GM21529 (cell line): ENCODE measurements at regions not wholly inside any gene's neighbourhood (a gene's known extent, or its start where the extent isn't known, plus 50 kb on each side); places are given as distances from the start of the nearest gene placed in this dataset.
"Not testable (repeated sequence)": the region's sequence is repeated elsewhere in the genome, so short reads cannot be mapped to it uniquely, and the experiment has no call there.

ENCODE experiments used
- ATAC-seq: cut with Tn5 transposase; IDR thresholded peaks from one replicate; pipeline ENCODE4 v1.9.1; 2021; ENCODE audit not compliant: unreplicated experiment

GRCh38 chr3:162597226-162597625, 1100.6 kb downstream of the OTOL1 start:
- no peak for ATAC-seq

DNA sequence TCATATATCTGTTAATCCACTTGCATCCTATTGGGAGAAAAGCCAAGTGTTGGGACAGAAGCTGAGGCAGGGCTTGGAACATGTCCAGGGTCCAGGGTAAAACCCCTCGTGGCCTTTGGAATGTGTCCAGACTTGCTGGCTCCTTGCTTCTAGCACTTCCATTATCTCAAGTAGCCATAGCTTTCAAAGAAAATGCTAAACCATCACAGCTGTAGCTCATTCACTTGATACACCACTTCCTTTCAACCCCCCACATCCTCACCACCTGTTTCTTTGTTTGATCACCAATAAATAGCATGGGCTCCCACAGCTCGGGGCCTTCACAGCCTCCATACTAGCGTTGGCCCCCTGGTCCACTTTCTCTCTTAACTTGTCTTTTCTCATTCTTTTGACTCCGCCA, 1101.9 kb downstream of the OTOL1 start:
- ATAC-seq: not testable (repeated sequence)

- not testable (repeated sequence) for ATAC-seq
Measured at GRCh38 chr3:162599742-162600141, 1103.1 kb downstream of the OTOL1 start.

- no peak for ATAC-seq
Measured at GRCh38 chr3:162601101-162601670, 1104.6 kb downstream of the OTOL1 start.

- no peak for ATAC-seq
Measured at GRCh38 chr3:162602619-162603018, 1106.0 kb downstream of the OTOL1 start.

- ATAC-seq: no peak
Measured at GRCh38 chr3:162605651-162606204, 1109.1 kb downstream of the OTOL1 start.

DNA sequence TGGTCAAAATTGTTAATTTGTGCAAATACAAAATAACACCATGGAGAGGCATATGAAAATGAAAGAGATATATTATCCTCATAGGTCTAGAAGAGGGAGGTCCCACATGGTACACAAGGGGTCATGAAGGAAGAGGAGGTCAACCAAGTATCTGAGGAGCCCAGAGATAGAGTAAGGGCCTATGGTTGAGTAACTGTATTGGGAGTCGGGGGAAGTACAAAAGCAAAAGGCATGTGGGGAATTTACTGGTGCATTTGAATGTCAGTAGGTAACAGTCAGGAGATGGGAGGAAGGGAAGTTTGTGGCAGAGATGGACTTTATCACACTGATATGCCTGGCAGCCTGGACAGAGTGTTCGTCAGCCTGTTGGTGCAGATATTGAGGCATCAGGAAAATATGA, 1113.7 kb downstream of the OTOL1 start:
- ATAC-seq: no peak

- no peak for ATAC-seq
Measured at GRCh38 chr3:162612991-162613390, 1116.4 kb downstream of the OTOL1 start.

DNA sequence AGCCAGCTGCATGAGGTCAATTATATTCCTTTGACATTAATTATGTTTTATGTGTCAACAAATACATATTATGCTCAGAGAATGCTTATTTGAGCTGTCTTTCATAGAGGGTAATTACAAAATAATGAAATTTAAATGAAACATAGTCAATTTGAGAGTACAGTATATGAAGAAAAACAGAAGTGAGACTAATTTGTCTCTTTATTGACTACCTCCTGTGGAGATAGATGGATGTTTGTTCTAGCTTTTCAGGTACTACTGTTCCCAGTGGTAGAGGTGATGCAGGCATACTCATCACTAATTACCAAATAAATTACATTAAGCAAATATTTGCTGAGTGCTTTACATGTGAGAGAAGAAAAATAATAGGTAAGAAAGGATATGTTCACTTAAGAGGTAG, 1129.6 kb downstream of the OTOL1 start:
- no peak for ATAC-seq

DNA sequence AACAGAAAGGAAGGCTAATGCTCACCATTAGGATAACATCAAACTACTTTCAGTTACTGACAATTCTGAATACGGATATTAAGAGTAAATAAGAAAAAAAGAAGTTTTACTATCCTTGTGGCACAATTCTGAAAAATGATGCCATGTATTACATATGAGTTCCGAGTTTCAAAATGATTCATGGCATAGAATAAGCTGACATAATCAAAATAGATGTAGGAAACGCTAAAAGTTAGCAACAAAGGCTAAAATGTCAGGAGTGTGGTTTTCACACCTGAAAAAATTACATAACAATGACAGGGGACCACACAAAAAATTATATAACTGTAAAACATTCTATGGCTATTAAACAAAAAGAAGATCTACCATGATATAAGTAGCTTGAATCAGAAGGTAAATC, 1131.9 kb downstream of the OTOL1 start:
- ATAC-seq: no peak

DNA sequence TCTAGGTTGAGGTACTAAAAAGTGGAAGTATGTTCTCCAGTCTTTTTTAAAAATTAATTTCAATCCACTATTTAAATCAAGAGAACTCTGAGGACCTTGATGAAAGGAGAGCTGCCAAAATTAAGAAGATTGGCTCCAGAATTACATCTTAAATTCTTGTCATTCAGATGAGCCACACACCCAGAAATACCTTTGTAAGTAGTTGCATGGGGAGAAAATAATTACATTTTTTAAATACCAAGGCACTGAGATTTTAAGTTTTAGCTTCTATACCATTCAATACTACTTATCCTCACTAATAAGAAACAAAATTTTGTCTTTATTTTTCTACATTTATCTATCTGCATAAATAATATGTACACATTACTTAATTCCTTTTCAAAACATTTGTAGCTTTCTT, 1132.8 kb downstream of the OTOL1 start:
- ATAC-seq: no peak

- no peak for ATAC-seq
Measured at GRCh38 chr3:162632672-162633071, 1136.1 kb downstream of the OTOL1 start.

DNA sequence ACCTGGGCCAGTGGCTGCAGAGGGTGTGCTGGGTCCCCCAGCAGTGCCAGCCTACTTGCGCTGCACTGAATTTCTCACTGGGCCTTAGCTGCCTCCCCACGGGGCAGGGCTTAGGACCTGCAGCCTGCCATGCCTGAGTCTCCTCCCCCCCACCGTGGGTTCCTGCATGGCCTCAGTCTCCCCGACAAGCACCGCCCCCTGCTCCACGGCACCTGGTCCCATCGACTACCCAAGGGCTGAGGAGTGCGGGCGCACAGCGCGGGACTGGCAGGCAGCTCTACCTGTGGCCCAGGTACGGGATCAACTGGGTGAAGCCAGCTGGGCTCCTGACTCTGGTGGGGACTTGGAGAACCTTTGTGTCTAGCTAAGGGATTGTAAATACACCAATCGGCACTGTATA, 1143.6 kb downstream of the OTOL1 start:
- ATAC-seq: not testable (repeated sequence)

DNA sequence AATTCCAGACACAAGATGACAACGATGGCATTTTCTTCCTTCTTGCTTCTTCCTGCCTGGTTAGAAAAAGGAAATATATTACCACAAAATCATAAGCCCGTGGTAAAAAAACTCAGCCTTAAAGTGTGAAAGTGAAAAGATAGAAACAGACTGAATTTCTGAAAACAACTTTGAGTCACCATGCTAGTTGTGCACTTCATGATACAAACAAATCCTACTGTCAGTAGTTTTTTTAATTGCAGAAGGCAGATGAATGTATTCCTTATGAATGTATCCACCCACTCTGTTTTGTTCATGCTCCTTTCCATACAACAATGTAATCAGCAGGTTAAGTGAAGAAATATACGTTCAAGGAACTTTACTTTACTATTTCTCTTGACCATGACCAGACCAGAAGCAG, 1144.7 kb downstream of the OTOL1 start:
- no peak for ATAC-seq

GRCh38 chr3:162641907-162642306, 1145.3 kb downstream of the OTOL1 start:
- no peak for ATAC-seq

DNA sequence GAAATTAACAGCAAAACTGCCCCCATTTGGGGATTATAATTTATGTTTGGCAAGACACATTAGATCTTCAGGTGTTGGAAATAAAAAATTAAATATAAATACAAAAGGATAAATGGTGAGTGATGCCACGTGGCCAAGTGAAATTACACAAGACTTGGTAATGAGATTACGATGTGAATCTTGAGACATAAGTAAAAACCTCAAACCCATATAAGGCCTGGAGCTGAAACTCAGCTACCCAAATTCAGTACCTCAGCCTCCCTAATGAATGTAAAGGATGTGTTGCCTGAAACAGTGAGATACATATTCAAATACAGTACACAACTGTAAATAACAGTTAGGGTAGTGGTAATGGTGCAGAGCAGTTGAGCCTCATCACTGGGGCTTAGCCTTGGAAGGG, 1146.6 kb downstream of the OTOL1 start:
- ATAC-seq: no peak

GRCh38 chr3:162647321-162647720, 1150.7 kb downstream of the OTOL1 start:
- no peak for ATAC-seq

GRCh38 chr3:162658003-162658402, 1161.4 kb downstream of the OTOL1 start:
- ATAC-seq: no peak

DNA sequence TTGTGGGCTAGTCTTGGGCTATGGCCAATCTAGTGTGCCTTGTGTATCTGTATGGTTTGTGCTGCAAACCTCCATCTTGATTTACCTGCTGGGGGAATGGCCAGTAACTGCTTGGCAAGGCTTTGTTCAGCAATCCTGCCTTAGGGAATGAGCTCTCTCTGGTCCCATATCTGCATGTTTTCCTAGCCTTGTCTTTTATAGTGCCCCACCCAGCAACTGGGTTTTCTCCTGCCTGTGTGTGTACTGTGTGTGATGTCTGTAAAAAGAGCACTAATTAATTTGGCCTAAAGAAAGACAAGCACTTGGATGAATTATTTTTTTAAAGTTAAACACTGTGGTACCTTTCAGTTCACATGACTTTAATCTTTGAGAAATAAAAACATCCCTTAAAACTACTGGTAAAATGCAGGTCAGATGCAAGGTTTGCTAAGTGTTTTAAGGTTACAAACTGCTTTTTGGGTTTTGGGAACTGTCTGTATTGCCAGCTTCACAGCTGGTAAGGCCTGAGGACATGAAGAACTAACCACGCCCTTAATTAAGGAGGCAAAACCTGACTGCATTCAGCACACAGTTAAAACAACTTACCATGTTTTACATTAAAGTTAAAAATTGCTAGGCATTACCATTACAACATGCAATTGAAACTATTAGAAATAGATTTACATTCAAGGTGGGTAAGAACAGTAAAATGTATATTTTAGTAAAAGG, 1169.2 kb downstream of the OTOL1 start:
- no peak for ATAC-seq

- ATAC-seq: no peak
Measured at GRCh38 chr3:162666835-162667234, 1170.2 kb downstream of the OTOL1 start.

- no peak for ATAC-seq
Measured at GRCh38 chr3:162670181-162670580, 1173.6 kb downstream of the OTOL1 start.

DNA sequence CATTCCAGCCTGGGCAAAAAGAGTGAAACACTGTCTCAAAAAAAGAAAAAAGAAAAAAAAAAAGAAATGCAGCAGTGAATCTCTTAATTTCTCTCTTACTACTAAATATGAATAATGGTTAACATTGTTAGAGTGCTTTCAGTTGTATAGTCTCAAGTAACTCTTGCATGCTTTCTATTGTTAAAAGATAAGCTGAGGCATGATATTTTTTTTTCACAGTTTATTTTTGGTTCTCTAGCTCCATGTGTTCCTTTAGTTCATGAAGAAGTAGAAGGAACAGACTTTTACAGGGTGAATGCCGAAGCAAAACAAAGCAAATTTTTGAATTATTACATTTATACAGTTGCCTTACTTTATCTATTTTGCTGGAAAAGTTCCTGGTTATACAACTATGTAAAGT, 1180.9 kb downstream of the OTOL1 start:
- ATAC-seq: no peak

- no peak for ATAC-seq
Measured at GRCh38 chr3:162678941-162679340, 1182.3 kb downstream of the OTOL1 start.
